Spleen (tissue), 11 donors: ENCODE measurements at regions not wholly inside any gene's neighbourhood (a gene's known extent, or its start where the extent isn't known, plus 50 kb on each side); places are given as distances from the start of the nearest gene placed in this dataset.

Source experiments
- DNase-seq: peaks from one replicate; pipeline ENCODE4 v3.0.0-alpha.2; 2020
- H3K27ac ChIP-seq, 8 donors: fragments of 200-600 bp; sonication (generic) in 7 of 8; 1 replicate in 4 of 8; 2 replicates in 4 of 8; pipeline versions ENCODE4 v1.5.0 to v1.8.0; 2016 to 2021; ENCODE audit warnings: inconsistent platforms in 4 of 8, mild to moderate bottlenecking in 4 of 8, moderate library complexity in 1 of 8
- H3K27me3 ChIP-seq, 7 donors: fragments of 200-600 bp; sonication (generic) in 6 of 7; replicated peaks in 1 of 7; 1 replicate in 4 of 7; 2 replicates in 3 of 7; pipeline versions ENCODE4 v1.5.0 to v1.8.0; 2016 to 2021; ENCODE audit warnings: inconsistent platforms in 3 of 7, mild to moderate bottlenecking in 1 of 7
- H3K36me3 ChIP-seq, 6 donors: fragments of 200-600 bp; sonication (generic) in 5 of 6; 1 replicate in 4 of 6; 2 replicates in 2 of 6; pipeline versions ENCODE4 v1.5.0 to v1.8.0; 2016 to 2021; ENCODE audit warnings: inconsistent platforms in 2 of 6
- H3K4me1 ChIP-seq, 6 donors: fragments of 200-600 bp; sonication (generic) in 5 of 6; 1 replicate in 3 of 6; 2 replicates in 3 of 6; pipeline versions ENCODE4 v1.5.0 to v1.8.0; 2016 to 2021; ENCODE audit warnings: inconsistent platforms in 3 of 6
- H3K4me3 ChIP-seq, 8 donors: fragments of 200-600 bp; sonication (generic) in 7 of 8; 1 replicate in 4 of 8; 2 replicates in 4 of 8; pipeline versions ENCODE4 v1.5.0 to v1.8.0; 2016 to 2021; ENCODE audit warnings: inconsistent platforms in 4 of 8, mild to moderate bottlenecking in 4 of 8, moderate library complexity in 2 of 8
- H3K9me3 ChIP-seq, 8 donors: fragments of 200-600 bp; sonication (generic) in 7 of 8; 1 replicate in 4 of 8; 2 replicates in 4 of 8; pipeline versions ENCODE4 v1.5.0 to v1.8.0; 2016 to 2021; ENCODE audit warnings: inconsistent platforms in 4 of 8
- POLR2A ChIP-seq, 3 donors: fragments of 450-650 bp; IDR thresholded peaks; one replicate each; pipeline ENCODE4 v1.5.1; 2017; ENCODE audit warnings: antibody characterized with exemption in 3 of 3, mild to moderate bottlenecking in 1 of 3
- POLR2AphosphoS5 ChIP-seq, 3 donors: sonication (generic); formaldehyde crosslinking; IDR thresholded peaks; one replicate each; pipeline ENCODE4 v1.5.1; 2017; ENCODE audit warnings: antibody characterized with exemption in 3 of 3
- WGBS, 5 donors: extraction: QIAGEN DNeasy Blood & Tissue Kit in 3 of 5; methylation state at CpG; one replicate each; pipeline versions ENCODE4 v1.1.5 to v1.1.7; 2013 to 2018; 5-methylcytosine and 5-hydroxymethylcytosine counted together
- intact Hi-C: fragments of 100-400 bp; cut with DNase I; formaldehyde crosslinking; loops from one replicate; pipeline ENCODE4 v1.15.0; 2023; ENCODE audit warnings: low total_unique reads
- TF ChIP-seq, protein P1 (sequence below), 11 experiments: fragments of 200-600 bp in 7 of 11; fragments of 450-650 bp in 4 of 11; sonication (generic) in 4 of 11; IDR thresholded peaks in 8 of 11; conservative IDR thresholded peaks in 3 of 11; 1 replicate in 7 of 11; 2 replicates in 4 of 11; pipeline versions ENCODE4 v1.4.0 to v1.8.0; 2016 to 2021; ENCODE audit warnings: antibody characterized with exemption in 11 of 11, inconsistent platforms in 4 of 11, mild to moderate bottlenecking in 1 of 11
- donor health status: healthy with polysubstance abuse.
- donor health status: DM: no; HTN: no; CAD: no; lungs with moderate emphysema.
- donor health status: DM: no; HTN: no; CAD: no.
- donor health status: Bipolar disorder and iron deficiency.
- donor health status: healthy.
- donor health status: DM: no; HTN: no; CAD: no.
- donor health status: DM: yes; HTN: yes; CAD: no.

DNA sequence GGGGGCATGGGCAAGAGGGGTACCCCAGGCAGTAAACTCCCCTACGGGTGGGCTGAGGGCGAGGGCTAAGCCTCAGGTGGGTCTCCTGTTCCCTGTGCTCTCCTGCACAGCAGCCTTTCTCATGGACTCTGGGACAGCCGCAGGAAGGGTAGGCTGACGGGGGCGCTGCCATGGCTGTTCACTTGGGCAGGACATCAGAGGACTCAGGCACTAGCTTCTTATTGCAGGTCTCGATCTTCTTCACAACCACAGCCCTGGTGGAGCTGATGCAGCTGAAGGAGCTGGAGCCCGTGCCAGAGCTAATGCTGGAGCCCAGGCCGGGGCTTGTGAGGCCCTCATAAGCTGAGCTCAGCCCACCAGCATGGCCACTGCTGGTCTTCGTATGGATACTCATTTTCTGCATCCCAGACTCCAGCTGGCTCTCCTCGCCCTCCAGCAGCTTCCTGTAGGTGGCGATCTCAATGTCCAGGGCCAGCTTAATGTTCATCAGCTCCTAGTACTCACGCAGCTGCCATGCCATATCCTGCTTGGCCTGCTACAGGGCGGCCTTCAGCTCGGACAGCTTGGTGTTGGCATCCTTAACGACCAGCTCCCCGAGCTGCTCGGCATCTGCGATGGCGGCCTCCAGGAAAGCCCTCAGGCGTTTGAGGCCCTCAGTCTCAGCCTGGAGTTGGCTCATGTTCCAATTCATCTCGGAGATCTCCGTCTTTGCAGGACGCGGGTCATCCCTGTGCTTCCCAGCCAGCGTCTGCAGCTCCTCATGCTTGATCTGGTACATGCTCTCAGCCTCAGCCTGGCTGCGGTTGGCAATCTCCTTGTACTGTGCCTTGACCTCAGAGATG is 359.8 kb upstream of the SETBP1 start:
- H3K27ac ChIP-seq = no peak overlapping the region
- H3K27me3 ChIP-seq = no peaks in the 10 kb centered on the region
- no peak overlapping the region for H3K4me3 ChIP-seq
- no peak for TF ChIP-seq POLR2A (IDR thresholded peaks at IDR 0.05)
- TF ChIP-seq POLR2AphosphoS5 (IDR thresholded peaks at IDR 0.05) = no peak
- TF ChIP-seq, protein P1, sequence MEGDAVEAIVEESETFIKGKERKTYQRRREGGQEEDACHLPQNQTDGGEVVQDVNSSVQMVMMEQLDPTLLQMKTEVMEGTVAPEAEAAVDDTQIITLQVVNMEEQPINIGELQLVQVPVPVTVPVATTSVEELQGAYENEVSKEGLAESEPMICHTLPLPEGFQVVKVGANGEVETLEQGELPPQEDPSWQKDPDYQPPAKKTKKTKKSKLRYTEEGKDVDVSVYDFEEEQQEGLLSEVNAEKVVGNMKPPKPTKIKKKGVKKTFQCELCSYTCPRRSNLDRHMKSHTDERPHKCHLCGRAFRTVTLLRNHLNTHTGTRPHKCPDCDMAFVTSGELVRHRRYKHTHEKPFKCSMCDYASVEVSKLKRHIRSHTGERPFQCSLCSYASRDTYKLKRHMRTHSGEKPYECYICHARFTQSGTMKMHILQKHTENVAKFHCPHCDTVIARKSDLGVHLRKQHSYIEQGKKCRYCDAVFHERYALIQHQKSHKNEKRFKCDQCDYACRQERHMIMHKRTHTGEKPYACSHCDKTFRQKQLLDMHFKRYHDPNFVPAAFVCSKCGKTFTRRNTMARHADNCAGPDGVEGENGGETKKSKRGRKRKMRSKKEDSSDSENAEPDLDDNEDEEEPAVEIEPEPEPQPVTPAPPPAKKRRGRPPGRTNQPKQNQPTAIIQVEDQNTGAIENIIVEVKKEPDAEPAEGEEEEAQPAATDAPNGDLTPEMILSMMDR (IDR thresholded peaks at IDR 0.05 in 8 of 11, conservative IDR thresholded peaks at IDR 0.05 in 3 of 11) = no peak
- intact Hi-C loops = no loop called here
- H3K36me3 ChIP-seq = no peaks in the 10 kb centered on the region
- WGBS, 5 donors = 90 to 96% (median 92%) methylated on average over 23 to 26 of the region's 26 CpGs
- no peak for DNase-seq
- no peaks in the 10 kb centered on the region for H3K4me1 ChIP-seq
- no peaks in the 10 kb centered on the region for H3K9me3 ChIP-seq

DNA sequence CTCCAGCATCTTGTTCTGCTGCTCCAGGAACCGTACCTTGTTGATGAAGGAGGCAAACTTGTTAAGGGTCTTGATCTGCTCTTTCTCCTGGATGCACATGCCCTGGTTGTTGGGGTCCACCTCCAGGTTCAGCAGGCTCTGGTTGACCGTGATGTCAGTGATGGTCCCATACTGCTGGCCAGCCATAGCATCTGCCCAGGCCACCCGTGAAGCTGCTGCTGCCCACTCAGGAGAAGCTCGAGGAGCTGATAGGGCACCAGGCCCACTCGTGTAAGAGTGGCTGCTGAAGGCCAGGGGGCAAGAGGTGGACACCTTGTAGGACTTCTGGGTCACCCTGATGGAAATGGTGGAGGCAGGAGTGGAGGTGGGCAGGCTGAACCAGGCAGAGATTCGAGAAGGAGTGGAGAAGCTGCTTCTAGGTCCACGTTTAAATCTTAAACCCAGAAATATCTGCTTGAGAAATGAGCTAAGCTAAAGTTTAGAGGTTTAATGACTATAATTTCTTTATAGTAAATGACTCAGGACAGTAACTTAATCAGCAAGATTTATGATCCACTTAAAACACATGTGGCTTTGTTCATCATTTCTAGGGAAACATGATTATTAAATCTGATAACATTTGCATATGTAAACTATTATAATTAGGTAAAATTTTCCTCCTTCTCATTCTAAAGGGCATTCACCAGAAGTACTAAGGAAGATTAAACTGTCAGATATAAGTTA is 358.7 kb upstream of the SETBP1 start:
- H3K9me3 ChIP-seq = no peaks in the 10 kb centered on the region
- no peak overlapping the region for H3K27ac ChIP-seq
- intact Hi-C loops = no loop called here
- no peaks in the 10 kb centered on the region for H3K27me3 ChIP-seq
- 75 to 87% (median 84%) methylated on average over 6 to 7 of the region's 7 CpGs for WGBS, 5 donors
- no peak overlapping the region for H3K4me3 ChIP-seq
- TF ChIP-seq POLR2A (IDR thresholded peaks at IDR 0.05) = no peak
- TF ChIP-seq POLR2AphosphoS5 (IDR thresholded peaks at IDR 0.05) = no peak
- TF ChIP-seq, protein P1 (IDR thresholded peaks at IDR 0.05 in 8 of 11, conservative IDR thresholded peaks at IDR 0.05 in 3 of 11) = no peak
- no peak for DNase-seq
- H3K4me1 ChIP-seq = no peaks in the 10 kb centered on the region
- no peaks in the 10 kb centered on the region for H3K36me3 ChIP-seq

- Histone ChIP-seq H3K4me3 (no peak overlapping the region), H3K27ac (no peak overlapping the region), H3K9me3 (no peaks in the 10 kb centered on the region), H3K4me1 (no peaks in the 10 kb centered on the region), H3K36me3 (no peaks in the 10 kb centered on the region), H3K27me3 (no peaks in the 10 kb centered on the region)
- TF ChIP-seq POLR2AphosphoS5 (IDR thresholded peaks at IDR 0.05) (no peak), POLR2A (IDR thresholded peaks at IDR 0.05) (no peak)
- TF ChIP-seq, protein P1 (IDR thresholded peaks at IDR 0.05 in 8 of 11, conservative IDR thresholded peaks at IDR 0.05 in 3 of 11) = no peak
- intact Hi-C loops = no loop called here
- DNase-seq = no peak
These were observed 357.6 kb upstream of the SETBP1 start for GRCh38 chr18:44323125-44323524.

DNA sequence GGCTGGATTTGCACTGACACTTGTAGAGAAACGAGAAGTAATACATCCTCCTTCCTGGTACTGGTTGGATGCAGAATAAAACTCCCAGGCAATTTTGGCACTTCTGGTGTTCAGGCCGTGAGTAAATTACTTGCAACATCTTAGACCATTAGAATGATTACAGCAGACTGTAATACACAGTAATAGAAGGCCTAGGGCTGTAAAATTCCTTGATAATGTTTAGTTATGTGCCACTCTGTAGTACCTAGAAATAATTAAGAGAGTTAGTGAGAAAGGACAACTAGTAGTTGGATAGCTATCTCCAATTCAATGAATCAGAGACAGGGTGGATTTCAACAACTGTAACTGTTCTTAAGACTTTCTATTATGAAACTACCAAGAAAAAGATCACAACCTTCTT is 356.3 kb upstream of the SETBP1 start:
- no peak overlapping the region for H3K27ac ChIP-seq
- TF ChIP-seq, protein P1 (IDR thresholded peaks at IDR 0.05 in 8 of 11, conservative IDR thresholded peaks at IDR 0.05 in 3 of 11) = no peak
- TF ChIP-seq POLR2A (IDR thresholded peaks at IDR 0.05) (no peak), POLR2AphosphoS5 (IDR thresholded peaks at IDR 0.05) (no peak)
- H3K9me3 ChIP-seq = no peaks in the 10 kb centered on the region
- 54 to 82% (median 57%) methylated on average over 2 of the region's 2 CpGs for WGBS, 5 donors
- H3K4me1 ChIP-seq = no peaks in the 10 kb centered on the region
- DNase-seq = no peak
- no peaks in the 10 kb centered on the region for H3K36me3 ChIP-seq
- intact Hi-C loops = no loop called here
- H3K4me3 ChIP-seq = no peak overlapping the region
- H3K27me3 ChIP-seq = no peaks in the 10 kb centered on the region
